KMS-11 (cell line): ENCODE measurements at regions not wholly inside any gene's neighbourhood (a gene's known extent, or its start where the extent isn't known, plus 50 kb on each side); places are given as distances from the start of the nearest gene placed in this dataset.

Source experiments
- H2AFZ ChIP-seq: fragments of 200-600 bp; sonication (generic); 2 replicates; pipeline ENCODE4 v1.6.1; 2016; ENCODE audit warnings: antibody characterized with exemption, mixed run types, low read depth
- H3K27ac ChIP-seq: fragments of 200-600 bp; sonication (generic); 2 replicates; pipeline ENCODE4 v1.6.1; 2016; ENCODE audit warnings: mild to moderate bottlenecking, mixed run types
- H3K27me3 ChIP-seq: fragments of 200-600 bp; sonication (generic); 2 replicates; pipeline ENCODE4 v1.6.1; 2017; ENCODE audit warnings: mild to moderate bottlenecking, low read depth, mixed run types, moderate library complexity; ENCODE audit not compliant: insufficient read depth
- H3K36me3 ChIP-seq: fragments of 200-600 bp; sonication (generic); 2 replicates; pipeline ENCODE4 v1.6.1; 2017; ENCODE audit warnings: mild to moderate bottlenecking, mixed run types; ENCODE audit not compliant: insufficient read depth
- H3K4me1 ChIP-seq: fragments of 200-600 bp; sonication (generic); 2 replicates; pipeline ENCODE4 v1.6.1; 2016; ENCODE audit warnings: mild to moderate bottlenecking, low read depth, mixed run types; ENCODE audit not compliant: poor library complexity, severe bottlenecking
- H3K4me2 ChIP-seq: fragments of 200-600 bp; sonication (generic); 2 replicates; pipeline ENCODE4 v1.7.0; 2016; ENCODE audit warnings: mild to moderate bottlenecking, mixed run types
- H3K4me3 ChIP-seq: fragments of 200-600 bp; sonication (generic); IDR thresholded peaks from 2 replicates; pipeline ENCODE4 v1.6.1; 2017; ENCODE audit warnings: low read depth, low read length, mixed read lengths; ENCODE audit not compliant: insufficient read depth
- H3K79me2 ChIP-seq: fragments of 200-600 bp; sonication (generic); 2 replicates; pipeline ENCODE4 v1.6.1; 2016; ENCODE audit warnings: low read depth, mixed run types; ENCODE audit not compliant: insufficient read depth
- H3K9ac ChIP-seq: fragments of 200-600 bp; sonication (generic); 2 replicates; pipeline ENCODE4 v1.6.1; 2016; ENCODE audit warnings: mild to moderate bottlenecking, mixed run types
- H4K20me1 ChIP-seq: fragments of 200-600 bp; sonication (generic); 2 replicates; pipeline ENCODE4 v1.6.1; 2016; ENCODE audit warnings: mild to moderate bottlenecking, mixed run types; ENCODE audit not compliant: insufficient read depth
- CTCF ChIP-seq: fragments of 200-600 bp; sonication (generic); conservative IDR thresholded peaks from 2 replicates; pipeline ENCODE4 v1.6.1; 2017; ENCODE audit warnings: low read depth, mild to moderate bottlenecking, antibody characterized with exemption, low read length, moderate library complexity, mixed read lengths

GRCh38 chr15:62612183-62612733, 430.3 kb upstream of the TPM1 start:
- Histone ChIP-seq H2AFZ (no peak overlapping the region), H3K27ac (no peak overlapping the region), H3K9ac (no peak overlapping the region), H3K4me2 (no peak overlapping the region), H3K27me3 (no peaks in the 10 kb centered on the region), H3K4me3 (no peak overlapping the region), H3K36me3 (no peaks in the 10 kb centered on the region), H4K20me1 (no peaks in the 10 kb centered on the region), H3K79me2 (no peaks in the 10 kb centered on the region), H3K4me1 (no peaks in the 10 kb centered on the region)
- no peak for TF ChIP-seq CTCF

- Histone ChIP-seq H2AFZ (no peak overlapping the region), H3K4me3 (no peak overlapping the region), H4K20me1 (no peaks in the 10 kb centered on the region), H3K4me1 (no peaks in the 10 kb centered on the region), H3K79me2 (no peaks in the 10 kb centered on the region), H3K36me3 (no peaks in the 10 kb centered on the region), H3K4me2 (no peak overlapping the region), H3K27ac (no peak overlapping the region), H3K27me3 (no peaks in the 10 kb centered on the region), H3K9ac (no peak overlapping the region)
- TF ChIP-seq CTCF: no peak
These were observed 429.8 kb upstream of the TPM1 start for GRCh38 chr15:62612771-62613170.

DNA sequence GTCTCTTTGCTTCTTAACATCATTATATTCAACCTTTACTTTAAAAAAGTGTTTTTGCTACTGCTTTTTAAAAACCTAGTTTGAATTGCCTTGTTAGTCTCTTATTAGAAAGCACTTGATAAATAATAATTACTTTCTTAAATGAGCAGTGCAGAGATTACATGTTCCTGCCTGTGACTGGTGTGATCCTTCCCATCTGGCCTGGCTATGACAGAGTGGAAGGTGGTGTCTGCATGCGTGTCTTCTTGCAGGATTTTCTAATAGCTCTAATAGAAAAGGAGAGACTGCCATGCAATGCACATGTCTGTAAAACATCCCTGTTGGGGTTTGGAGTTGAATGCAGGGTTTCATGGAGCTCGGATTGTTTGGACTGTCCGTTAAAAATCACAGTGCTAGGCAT, 425.8 kb upstream of the TPM1 start:
- Histone ChIP-seq H3K36me3 (no peaks in the 10 kb centered on the region), H3K4me1 (no peaks in the 10 kb centered on the region), H3K79me2 (no peaks in the 10 kb centered on the region), H4K20me1 (no peaks in the 10 kb centered on the region), H3K9ac (no peak overlapping the region), H3K4me3 (no peak overlapping the region), H3K27me3 (no peaks in the 10 kb centered on the region), H3K4me2 (no peak overlapping the region), H3K27ac (no peak overlapping the region), H2AFZ (no peak overlapping the region)
- TF ChIP-seq CTCF: no peak

DNA sequence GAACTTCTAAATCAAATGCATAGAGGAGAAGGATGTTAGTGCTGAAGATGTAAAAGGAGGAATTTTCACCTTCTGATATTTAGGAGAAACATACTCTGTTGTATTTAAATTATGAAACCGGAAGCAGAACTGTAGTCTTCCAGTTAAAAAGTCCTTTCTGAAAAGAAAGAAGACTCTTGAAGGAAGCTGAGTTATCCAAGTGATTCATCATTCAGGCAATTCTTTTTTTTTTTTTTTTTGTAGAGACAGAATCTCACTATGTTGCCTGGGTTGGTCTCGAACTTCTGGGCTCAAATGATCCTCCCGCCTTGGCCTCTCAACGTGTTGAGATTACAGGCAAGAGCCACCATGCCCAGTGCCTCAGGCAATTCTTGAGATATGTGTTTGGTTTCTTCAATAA, 424.8 kb upstream of the TPM1 start:
- Histone ChIP-seq H2AFZ (no peak overlapping the region), H3K4me2 (no peak overlapping the region), H3K9ac (no peak overlapping the region), H3K79me2 (no peaks in the 10 kb centered on the region), H3K36me3 (no peaks in the 10 kb centered on the region), H4K20me1 (no peaks in the 10 kb centered on the region), H3K4me1 (no peaks in the 10 kb centered on the region), H3K4me3 (no peak overlapping the region), H3K27me3 (no peaks in the 10 kb centered on the region), H3K27ac (no peak overlapping the region)
- TF ChIP-seq CTCF: no peak

DNA sequence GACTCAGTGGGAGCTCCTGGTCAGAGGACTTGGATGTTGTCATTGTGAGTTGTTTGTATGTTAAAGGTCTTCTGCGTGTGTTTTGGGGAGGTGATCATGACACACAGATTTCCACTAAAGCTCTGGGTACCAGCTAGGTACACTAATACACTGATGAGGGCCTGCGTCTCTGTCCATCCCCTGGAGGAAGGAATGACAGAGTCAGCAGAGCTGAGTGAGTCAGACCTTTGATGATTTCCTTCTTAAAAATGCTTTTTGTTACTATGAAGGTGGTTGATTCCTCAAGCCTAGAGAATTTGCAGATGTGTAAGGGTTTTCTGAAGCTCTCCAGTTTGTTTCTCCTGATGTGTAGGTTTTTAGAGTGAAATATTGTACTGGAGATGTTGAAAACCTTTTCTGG, 424.1 kb upstream of the TPM1 start:
- Histone ChIP-seq H3K27ac (no peak overlapping the region), H3K79me2 (no peaks in the 10 kb centered on the region), H3K36me3 (no peaks in the 10 kb centered on the region), H3K4me3 (no peak overlapping the region), H3K9ac (no peak overlapping the region), H3K27me3 (no peaks in the 10 kb centered on the region), H3K4me2 (no peak overlapping the region), H4K20me1 (no peaks in the 10 kb centered on the region), H3K4me1 (no peaks in the 10 kb centered on the region), H2AFZ (no peak overlapping the region)
- no peak for TF ChIP-seq CTCF
